ENCODE measurements at regions not wholly inside any gene's neighbourhood (a gene's known extent, or its start where the extent isn't known, plus 50 kb on each side); places are given as distances from the start of the nearest gene placed in this dataset.

GRCh38 chr13:26855071-26855470, 94.5 kb upstream of the GPR12 start:
- TF ChIP-seq RAD51 (IDR thresholded peaks at IDR 0.05; ENCODE audit: borderline replicate concordance, low read depth) (no peak), CTCF (IDR thresholded peaks at IDR 0.05 in 2 of 3, conservative IDR thresholded peaks at IDR 0.05 in 1 of 3; ENCODE audit: insufficient read depth in 2 of 3, low read depth in 1 of 3, low read length in 3 of 3) (no peak), ZBTB2 (IDR thresholded peaks at IDR 0.05) (no peak), TAF1 (IDR thresholded peaks at IDR 0.05; ENCODE audit: control insufficient read depth, extremely low read depth, insufficient read depth, low read length, severe bottlenecking) (no peak), EZH2 (IDR thresholded peaks at IDR 0.05; ENCODE audit: borderline replicate concordance, low read depth, low read length) (no peak), NRF1 (conservative IDR thresholded peaks at IDR 0.05 in 1 of 2, IDR thresholded peaks at IDR 0.05 in 1 of 2) (no peak), SMARCE1 (IDR thresholded peaks at IDR 0.05) (no peak), ZNF785 (CRISPR knock-in tag; IDR thresholded peaks at IDR 0.05) (no peak)
- TF ChIP-seq, protein P1, sequence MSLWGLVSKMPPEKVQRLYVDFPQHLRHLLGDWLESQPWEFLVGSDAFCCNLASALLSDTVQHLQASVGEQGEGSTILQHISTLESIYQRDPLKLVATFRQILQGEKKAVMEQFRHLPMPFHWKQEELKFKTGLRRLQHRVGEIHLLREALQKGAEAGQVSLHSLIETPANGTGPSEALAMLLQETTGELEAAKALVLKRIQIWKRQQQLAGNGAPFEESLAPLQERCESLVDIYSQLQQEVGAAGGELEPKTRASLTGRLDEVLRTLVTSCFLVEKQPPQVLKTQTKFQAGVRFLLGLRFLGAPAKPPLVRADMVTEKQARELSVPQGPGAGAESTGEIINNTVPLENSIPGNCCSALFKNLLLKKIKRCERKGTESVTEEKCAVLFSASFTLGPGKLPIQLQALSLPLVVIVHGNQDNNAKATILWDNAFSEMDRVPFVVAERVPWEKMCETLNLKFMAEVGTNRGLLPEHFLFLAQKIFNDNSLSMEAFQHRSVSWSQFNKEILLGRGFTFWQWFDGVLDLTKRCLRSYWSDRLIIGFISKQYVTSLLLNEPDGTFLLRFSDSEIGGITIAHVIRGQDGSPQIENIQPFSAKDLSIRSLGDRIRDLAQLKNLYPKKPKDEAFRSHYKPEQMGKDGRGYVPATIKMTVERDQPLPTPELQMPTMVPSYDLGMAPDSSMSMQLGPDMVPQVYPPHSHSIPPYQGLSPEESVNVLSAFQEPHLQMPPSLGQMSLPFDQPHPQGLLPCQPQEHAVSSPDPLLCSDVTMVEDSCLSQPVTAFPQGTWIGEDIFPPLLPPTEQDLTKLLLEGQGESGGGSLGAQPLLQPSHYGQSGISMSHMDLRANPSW (CRISPR knock-in tag; IDR thresholded peaks at IDR 0.05): no peak
- TF ChIP-seq, protein P2, sequence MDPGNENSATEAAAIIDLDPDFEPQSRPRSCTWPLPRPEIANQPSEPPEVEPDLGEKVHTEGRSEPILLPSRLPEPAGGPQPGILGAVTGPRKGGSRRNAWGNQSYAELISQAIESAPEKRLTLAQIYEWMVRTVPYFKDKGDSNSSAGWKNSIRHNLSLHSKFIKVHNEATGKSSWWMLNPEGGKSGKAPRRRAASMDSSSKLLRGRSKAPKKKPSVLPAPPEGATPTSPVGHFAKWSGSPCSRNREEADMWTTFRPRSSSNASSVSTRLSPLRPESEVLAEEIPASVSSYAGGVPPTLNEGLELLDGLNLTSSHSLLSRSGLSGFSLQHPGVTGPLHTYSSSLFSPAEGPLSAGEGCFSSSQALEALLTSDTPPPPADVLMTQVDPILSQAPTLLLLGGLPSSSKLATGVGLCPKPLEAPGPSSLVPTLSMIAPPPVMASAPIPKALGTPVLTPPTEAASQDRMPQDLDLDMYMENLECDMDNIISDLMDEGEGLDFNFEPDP (CRISPR knock-in tag; IDR thresholded peaks at IDR 0.05): no peak

Measured in K562 (cell line).